HG03025 (cell line): ENCODE measurements at regions not wholly inside any gene's neighbourhood (a gene's known extent, or its start where the extent isn't known, plus 50 kb on each side); places are given as distances from the start of the nearest gene placed in this dataset.

ENCODE experiments used
- ATAC-seq: cut with Tn5 transposase; IDR thresholded peaks from one replicate; pipeline ENCODE4 v1.9.1; 2021; ENCODE audit warnings: mild to moderate bottlenecking, moderate library complexity; ENCODE audit not compliant: unreplicated experiment, low FRiP score

DNA sequence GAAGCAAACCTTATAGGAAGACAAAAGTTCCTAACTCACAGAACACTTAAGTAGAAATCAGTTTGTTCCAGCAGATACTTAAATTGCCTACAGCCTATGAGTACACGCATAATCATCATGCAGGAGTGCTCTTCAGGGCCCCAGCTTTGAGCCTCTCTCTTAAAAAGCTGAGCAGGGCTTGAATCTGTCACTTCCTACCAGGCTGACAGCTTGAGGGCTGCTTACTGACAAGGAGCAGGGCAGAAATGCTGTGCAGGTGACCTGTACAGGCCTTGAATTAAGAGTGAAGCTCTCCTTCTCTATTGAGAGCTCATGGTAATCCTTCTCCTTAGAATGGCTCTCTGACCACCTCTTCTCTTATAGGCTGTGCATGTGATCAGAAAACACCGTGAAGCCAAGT is 66.5 kb upstream of the MAST4 start:
- no peak for ATAC-seq

DNA sequence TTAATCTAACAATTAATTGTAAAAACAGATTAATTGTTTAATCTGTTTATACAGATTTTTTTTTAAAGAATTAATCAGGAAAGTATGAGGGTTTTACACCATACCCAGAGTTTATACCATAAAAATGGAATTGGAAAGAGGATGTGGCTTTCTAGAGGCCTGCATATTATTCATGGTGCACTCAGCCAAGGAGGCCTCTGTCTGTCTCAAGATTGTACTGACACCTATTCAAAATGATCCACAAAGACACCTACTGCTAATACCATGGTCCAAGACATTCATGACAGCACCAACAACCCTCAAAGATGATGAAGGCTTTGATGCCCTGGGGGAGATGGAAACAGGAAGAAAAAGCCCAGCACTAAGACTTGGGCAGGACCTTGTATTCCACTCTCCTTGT is 58.1 kb upstream of the MAST4 start:
- ATAC-seq: no peak

DNA sequence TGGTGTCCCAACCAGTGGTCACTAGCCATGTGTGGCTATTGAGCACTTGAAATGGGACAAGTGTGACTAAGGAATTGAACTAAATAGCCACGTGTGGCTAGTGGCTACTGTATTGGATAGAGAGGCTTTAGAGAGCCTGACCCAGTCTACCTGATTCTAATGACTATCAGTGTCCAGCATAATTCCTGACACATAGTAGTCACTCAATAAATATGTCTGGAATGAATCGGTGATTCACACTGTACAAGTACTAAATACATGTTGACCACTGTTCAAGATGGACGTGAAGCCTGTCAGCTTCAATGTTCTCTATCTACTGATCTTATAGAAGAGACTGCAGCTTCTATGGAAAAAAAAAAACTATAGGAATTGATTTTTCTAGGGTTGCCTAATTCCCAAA is 57.7 kb upstream of the MAST4 start:
- ATAC-seq: no peak

DNA sequence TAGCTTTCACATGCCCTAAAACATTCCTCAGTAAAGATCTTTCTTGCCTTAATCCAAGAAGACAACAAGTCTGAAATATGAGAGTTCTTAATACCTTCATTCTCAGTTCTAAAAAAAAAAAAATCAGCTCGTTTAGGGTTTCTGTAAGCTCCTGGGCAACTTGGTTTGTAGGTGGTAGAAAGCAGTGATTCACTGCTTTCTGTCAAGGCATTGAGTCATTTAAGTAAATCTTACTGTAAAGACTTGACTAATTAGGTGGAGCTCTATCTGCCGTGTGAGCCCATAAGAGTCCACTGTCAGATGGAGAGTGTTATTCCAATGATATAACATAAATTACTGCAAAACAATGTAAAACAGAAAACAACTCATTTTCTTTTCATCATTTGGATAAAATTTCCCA is 56.1 kb upstream of the MAST4 start:
- no peak for ATAC-seq

DNA sequence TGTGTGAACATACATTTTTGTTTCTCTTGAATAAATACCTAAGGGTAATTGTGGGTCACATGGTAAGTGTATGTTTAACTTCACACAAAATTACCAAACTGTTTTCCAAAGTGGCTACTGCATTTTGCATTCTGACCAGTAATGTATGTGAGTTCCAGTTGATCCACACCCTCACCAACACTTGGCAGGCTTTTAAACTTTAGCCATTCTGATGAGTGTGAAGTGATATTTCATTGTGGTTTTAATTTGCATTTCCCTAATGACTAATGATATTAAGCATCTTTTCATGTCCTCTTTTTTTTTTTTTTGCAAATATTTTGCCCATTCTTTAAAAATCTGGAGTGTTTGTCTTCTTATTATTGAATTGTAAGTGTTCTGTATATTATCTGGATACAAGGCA is 53.5 kb upstream of the MAST4 start:
- no peak for ATAC-seq
